Caco-2 (cell line): ENCODE measurements at regions not wholly inside any gene's neighbourhood (a gene's known extent, or its start where the extent isn't known, plus 50 kb on each side); places are given as distances from the start of the nearest gene placed in this dataset.
"Not testable (repeated sequence)": the region's sequence is repeated elsewhere in the genome, so short reads cannot be mapped to it uniquely, and the experiment has no call there.

ENCODE experiments used
- BruUV-seq: library from RNA; stranded (reverse); fragments of 400-500 nt; replicated peaks from 2 replicates; lab custom pipeline; 2021; lab: Mats Ljungman, UMichigan
- CTCF ChIA-PET: fragments of 300-600 bp; sonication (Branson Sonifier 250); formaldehyde crosslinking; loops from one replicate; lab custom pipeline; 2022; ENCODE audit warnings: antibody characterized with exemption; lab: Charles Lee
- POLR2A ChIA-PET: fragments of 300-600 bp; sonication (Branson Sonifier 250); formaldehyde crosslinking; loops from one replicate; lab custom pipeline; 2022; ENCODE audit warnings: antibody characterized with exemption; lab: Charles Lee
- DNase-seq, 2 experiments: peaks; one replicate each; pipeline versions ENCODE4 v3.0.0 to v3.0.0-alpha.2; 2020 to 2022
- H3K27me3 ChIP-seq: replicated peaks from 2 replicates; pipeline ENCODE4 v1.6.0; 2011; ENCODE audit warnings: low read length; ENCODE audit not compliant: control insufficient read depth, insufficient read depth
- H3K36me3 ChIP-seq: 2 replicates; pipeline ENCODE4 v1.5.1; 2011; ENCODE audit warnings: low read length; ENCODE audit not compliant: control insufficient read depth, insufficient read depth
- H3K4me1 ChIP-seq: fragments of 250-450 bp; sonication (Bioruptor Pico); 2 replicates; pipeline ENCODE4 v1.5.1; 2020; ENCODE audit warnings: mild to moderate bottlenecking
- H3K4me3 ChIP-seq: 2 replicates; pipeline ENCODE4 v1.5.1; 2011; ENCODE audit warnings: low read depth, mild to moderate bottlenecking, control low read depth, low read length
- H3K9me3 ChIP-seq: fragments of 250-450 bp; sonication (Bioruptor Pico); 2 replicates; pipeline ENCODE4 v1.5.1; 2020; ENCODE audit warnings: mild to moderate bottlenecking, moderate library complexity
- H3K27ac Mint-ChIP-seq: one replicate; pipeline ENCODE4 v1.8.0; 2022; ENCODE audit warnings: mixed read lengths; ENCODE audit not compliant: unreplicated experiment
- H3K27me3 Mint-ChIP-seq: one replicate; pipeline ENCODE4 v1.8.0; 2022; ENCODE audit warnings: mixed read lengths; ENCODE audit not compliant: insufficient read depth, unreplicated experiment
- H3K36me3 Mint-ChIP-seq: one replicate; pipeline ENCODE4 v1.8.0; 2022; ENCODE audit warnings: mild to moderate bottlenecking, mixed read lengths; ENCODE audit not compliant: insufficient read depth, unreplicated experiment
- H3K4me1 Mint-ChIP-seq: one replicate; pipeline ENCODE4 v1.8.0; 2022; ENCODE audit warnings: low read depth, mixed read lengths; ENCODE audit not compliant: unreplicated experiment
- H3K4me3 Mint-ChIP-seq: one replicate; pipeline ENCODE4 v1.8.0; 2022; ENCODE audit warnings: mild to moderate bottlenecking, moderate library complexity, mixed read lengths; ENCODE audit not compliant: unreplicated experiment
- H3K9me3 Mint-ChIP-seq: one replicate; pipeline ENCODE4 v1.8.0; 2022; ENCODE audit warnings: mixed read lengths; ENCODE audit not compliant: unreplicated experiment
- intact Hi-C: fragments of 100-400 bp; cut with micrococcal nuclease; formaldehyde crosslinking; loops from one replicate; pipeline ENCODE4 v1.10.0; 2022; ENCODE audit not compliant: unreplicated experiment
- TF ChIP-seq, protein P1 (sequence below), 2 experiments: fragments of 200-600 bp in 1 of 2; IDR thresholded peaks; 1 replicate in 1 of 2; 2 replicates in 1 of 2; pipeline versions ENCODE4 v1.5.1 to v1.8.0; 2011 to 2022; ENCODE audit warnings: antibody characterized with exemption in 1 of 2, control low read depth in 1 of 2, inconsistent platforms in 1 of 2, low read depth in 1 of 2, low read length in 1 of 2, mild to moderate bottlenecking in 1 of 2, moderate library complexity in 1 of 2; ENCODE audit not compliant: insufficient read depth in 1 of 2, severe bottlenecking in 1 of 2, unreplicated experiment in 1 of 2

DNA sequence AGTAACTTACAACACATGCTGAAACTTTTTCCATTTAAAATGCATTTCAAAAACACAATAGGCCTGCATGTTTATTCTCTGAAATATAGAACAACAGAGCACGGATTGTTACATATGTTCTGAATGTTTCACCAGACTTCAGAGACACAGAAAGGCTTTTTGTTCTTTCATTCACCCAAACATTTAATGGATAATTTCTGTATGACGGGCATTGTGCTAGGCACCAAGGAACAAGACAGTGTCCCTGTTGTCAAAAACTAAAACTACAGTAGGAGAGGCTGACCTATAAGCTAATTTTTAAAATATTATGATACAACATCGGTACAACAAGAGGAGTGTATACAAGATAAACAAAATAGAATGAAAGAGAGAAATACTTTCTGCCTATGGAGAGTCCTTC is 81.9 kb upstream of the TEAD1 start:
- Histone ChIP-seq H3K27me3 (no peaks in the 10 kb centered on the region), H3K9me3 (peaks cover 5% of the 10 kb centered on the region; the same call in 1 of the 2 replicates), H3K4me1 (no peaks in the 10 kb centered on the region), H3K36me3 (no peaks in the 10 kb centered on the region), H3K4me3 (no peak overlapping the region)
- intact Hi-C loops: no loop called here
- POLR2A ChIA-PET: no interaction called here
- H3K27me3 Mint-ChIP-seq: peaks cover 14% of the 10 kb centered on the region
- TF ChIP-seq, protein P1, sequence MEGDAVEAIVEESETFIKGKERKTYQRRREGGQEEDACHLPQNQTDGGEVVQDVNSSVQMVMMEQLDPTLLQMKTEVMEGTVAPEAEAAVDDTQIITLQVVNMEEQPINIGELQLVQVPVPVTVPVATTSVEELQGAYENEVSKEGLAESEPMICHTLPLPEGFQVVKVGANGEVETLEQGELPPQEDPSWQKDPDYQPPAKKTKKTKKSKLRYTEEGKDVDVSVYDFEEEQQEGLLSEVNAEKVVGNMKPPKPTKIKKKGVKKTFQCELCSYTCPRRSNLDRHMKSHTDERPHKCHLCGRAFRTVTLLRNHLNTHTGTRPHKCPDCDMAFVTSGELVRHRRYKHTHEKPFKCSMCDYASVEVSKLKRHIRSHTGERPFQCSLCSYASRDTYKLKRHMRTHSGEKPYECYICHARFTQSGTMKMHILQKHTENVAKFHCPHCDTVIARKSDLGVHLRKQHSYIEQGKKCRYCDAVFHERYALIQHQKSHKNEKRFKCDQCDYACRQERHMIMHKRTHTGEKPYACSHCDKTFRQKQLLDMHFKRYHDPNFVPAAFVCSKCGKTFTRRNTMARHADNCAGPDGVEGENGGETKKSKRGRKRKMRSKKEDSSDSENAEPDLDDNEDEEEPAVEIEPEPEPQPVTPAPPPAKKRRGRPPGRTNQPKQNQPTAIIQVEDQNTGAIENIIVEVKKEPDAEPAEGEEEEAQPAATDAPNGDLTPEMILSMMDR (IDR thresholded peaks at IDR 0.05; ENCODE audit: insufficient read depth in 1 of 2, low read depth in 1 of 2, low read length in 1 of 2, severe bottlenecking in 1 of 2, unreplicated experiment in 1 of 2): no peak
- H3K4me1 Mint-ChIP-seq: no peaks in the 10 kb centered on the region
- H3K36me3 Mint-ChIP-seq: no peaks in the 10 kb centered on the region
- no peak overlapping the region for H3K4me3 Mint-ChIP-seq
- H3K27ac Mint-ChIP-seq: no peak overlapping the region
- no peak for DNase-seq
- H3K9me3 Mint-ChIP-seq: no peaks in the 10 kb centered on the region
- CTCF ChIA-PET: no interaction called here
- BruUV-seq: no TSS peak

DNA sequence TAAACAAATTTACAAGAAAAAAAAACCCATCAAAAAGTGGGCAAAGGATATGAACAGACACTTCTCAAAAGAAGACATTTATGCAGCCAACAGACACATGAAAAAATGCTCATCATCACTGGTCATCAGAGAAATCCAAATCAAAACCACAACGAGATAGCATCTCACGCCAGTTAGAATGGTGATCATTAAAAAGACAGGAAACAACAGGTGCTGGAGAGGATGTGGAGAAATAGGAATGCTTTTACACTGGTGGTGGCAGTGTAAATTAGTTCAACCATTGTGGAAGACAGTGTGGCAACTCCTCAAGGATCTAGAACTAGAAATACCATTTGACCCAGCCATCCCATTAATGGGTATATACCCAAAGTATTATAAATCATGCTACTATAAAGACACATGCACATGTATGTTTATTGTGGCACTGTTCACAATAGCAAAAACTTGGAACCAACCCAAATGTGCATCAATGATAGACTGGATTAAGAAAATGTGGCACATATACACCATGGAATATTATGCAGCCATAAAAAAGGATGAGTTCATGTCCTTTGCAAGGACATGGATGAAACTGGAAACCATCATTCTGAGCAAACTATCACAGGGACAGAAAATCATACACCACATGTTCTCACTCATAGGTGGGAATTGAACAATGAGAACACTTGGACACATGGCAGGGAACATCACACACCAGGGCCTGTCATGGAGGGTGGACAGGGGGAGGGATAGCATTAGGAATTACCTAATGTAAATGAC is 79.0 kb upstream of the TEAD1 start:
- intact Hi-C loops, H3K4me3 Mint-ChIP-seq, H3K27me3 ChIP-seq, CTCF ChIA-PET, DNase-seq, H3K4me3 ChIP-seq, H3K4me1 Mint-ChIP-seq, H3K9me3 Mint-ChIP-seq, POLR2A ChIA-PET, BruUV-seq, H3K36me3 ChIP-seq, H3K9me3 ChIP-seq, H3K27ac Mint-ChIP-seq, H3K36me3 Mint-ChIP-seq, H3K4me1 ChIP-seq: not testable (repeated sequence)
- H3K27me3 Mint-ChIP-seq: peaks cover 13% of the 10 kb centered on the region

DNA sequence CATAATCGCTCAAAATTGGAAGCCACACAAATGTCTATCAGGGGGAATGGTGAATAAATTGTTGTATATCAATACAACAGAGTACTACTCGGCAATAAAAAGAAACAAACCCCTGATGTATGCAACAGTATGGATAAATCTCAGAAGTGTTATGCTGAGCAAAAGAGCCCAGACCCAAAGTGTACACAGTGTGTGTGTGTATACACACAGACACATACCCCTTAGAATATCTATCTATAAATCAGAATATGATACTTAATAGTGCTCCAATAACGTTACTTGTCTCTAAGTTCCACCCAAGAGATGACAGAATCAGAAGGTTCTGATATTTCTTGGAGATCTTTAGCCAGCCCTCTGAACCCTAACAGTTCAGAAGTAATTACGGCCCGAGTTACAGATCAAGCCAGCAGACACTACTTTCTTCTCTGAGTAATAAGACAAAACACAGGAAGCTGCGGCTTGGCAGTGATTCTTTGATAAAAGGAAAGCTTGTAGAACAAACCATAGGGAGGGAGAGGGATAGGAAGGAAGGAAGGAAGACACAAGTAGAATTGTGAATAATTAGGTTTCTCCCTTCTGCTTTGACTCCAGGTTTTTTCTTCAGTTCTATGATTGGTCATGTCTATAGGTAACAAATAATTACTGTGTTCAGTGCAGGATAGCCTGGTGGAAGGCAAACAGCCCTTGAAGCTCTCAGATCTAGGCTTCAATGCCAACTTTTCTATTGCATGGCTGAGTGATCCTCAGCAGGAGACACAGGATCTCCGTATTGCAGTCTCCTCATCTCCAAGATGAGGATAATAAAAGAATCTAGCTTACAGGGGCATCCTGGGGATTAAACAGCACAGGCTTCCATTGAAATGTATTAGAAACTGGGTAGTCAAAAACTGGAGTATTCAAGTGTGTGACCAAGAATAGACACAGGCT is 75.6 kb upstream of the TEAD1 start:
- Mint-ChIP-seq H3K36me3 (no peaks in the 10 kb centered on the region), H3K27ac (no peak overlapping the region), H3K27me3 (no peaks in the 10 kb centered on the region), H3K4me1 (peaks cover 10% of the 10 kb centered on the region), H3K9me3 (no peaks in the 10 kb centered on the region), H3K4me3 (no peak overlapping the region)
- DNase-seq: no peak
- intact Hi-C loops: loop anchor here (1.0 kb wide), 1 partner anchor 296 kb away; no protein-coding TSS in a partner anchor
- POLR2A ChIA-PET: no interaction called here
- no peaks in the 10 kb centered on the region for H3K36me3 ChIP-seq
- no peaks in the 10 kb centered on the region for H3K27me3 ChIP-seq
- H3K4me3 ChIP-seq: no peak overlapping the region
- H3K4me1 ChIP-seq: peaks cover 8% of the 10 kb centered on the region
- TF ChIP-seq, protein P1 (IDR thresholded peaks at IDR 0.05; ENCODE audit: insufficient read depth in 1 of 2, low read depth in 1 of 2, low read length in 1 of 2, severe bottlenecking in 1 of 2, unreplicated experiment in 1 of 2): no peak
- H3K9me3 ChIP-seq: no peaks in the 10 kb centered on the region; the same call in 1 of the 2 replicates
- BruUV-seq: no TSS peak
- CTCF ChIA-PET: interaction anchor here (1.2 to 1.4 kb wide), 3 partner anchors 290 to 295 kb away, joined by 3 to 5 read pairs (median 4); no protein-coding TSS in a partner anchor
